ENCODE measurements at regions not wholly inside any gene's neighbourhood (a gene's known extent, or its start where the extent isn't known, plus 50 kb on each side); places are given as distances from the start of the nearest gene placed in this dataset.

DNA sequence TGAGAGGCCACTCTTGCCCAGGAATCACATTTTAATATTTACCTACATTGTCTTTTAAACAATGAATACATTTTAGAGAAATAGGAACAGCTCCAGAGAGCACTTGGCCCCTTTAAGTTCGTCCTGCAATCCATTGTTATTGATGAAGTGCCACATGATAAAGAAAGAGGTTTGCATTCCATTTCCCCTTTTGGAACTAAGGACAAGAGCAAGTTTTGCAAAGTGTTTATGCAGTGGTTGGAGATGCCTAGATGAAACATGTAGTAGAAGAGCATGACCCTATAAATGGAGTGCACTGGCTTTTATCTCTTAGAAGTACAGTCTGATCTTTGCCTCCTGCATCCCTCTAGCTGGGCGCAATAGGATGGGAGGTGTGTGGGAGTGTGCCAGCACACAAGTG is 118.7 kb upstream of the CNTNAP5 start:
- Mint-ChIP-seq H3K27me3 (ENCODE audit: insufficient read depth, low read depth, poor library complexity) (no peaks in the 10 kb centered on the region), H3K4me3 (no peak overlapping the region), H3K27ac (no peak overlapping the region), H3K36me3 (ENCODE audit: low read depth) (peaks cover 3% of the 10 kb centered on the region; the same call in 2 of the 3 replicates), H3K9me3 (peaks cover 5% of the 10 kb centered on the region; the same call in 2 of the 3 replicates), H3K4me1 (peaks cover 27% of the 10 kb centered on the region)
- H3K4me1 ChIP-seq (ENCODE audit: insufficient read depth): peaks cover 28% of the 10 kb centered on the region
- peak overlapping the region; percentile 68 for H3K4me2 ChIP-seq
- H3K36me3 ChIP-seq (ENCODE audit: insufficient read depth): no peaks in the 10 kb centered on the region
- H2AFZ ChIP-seq: no peak overlapping the region
- TF ChIP-seq, protein P1, sequence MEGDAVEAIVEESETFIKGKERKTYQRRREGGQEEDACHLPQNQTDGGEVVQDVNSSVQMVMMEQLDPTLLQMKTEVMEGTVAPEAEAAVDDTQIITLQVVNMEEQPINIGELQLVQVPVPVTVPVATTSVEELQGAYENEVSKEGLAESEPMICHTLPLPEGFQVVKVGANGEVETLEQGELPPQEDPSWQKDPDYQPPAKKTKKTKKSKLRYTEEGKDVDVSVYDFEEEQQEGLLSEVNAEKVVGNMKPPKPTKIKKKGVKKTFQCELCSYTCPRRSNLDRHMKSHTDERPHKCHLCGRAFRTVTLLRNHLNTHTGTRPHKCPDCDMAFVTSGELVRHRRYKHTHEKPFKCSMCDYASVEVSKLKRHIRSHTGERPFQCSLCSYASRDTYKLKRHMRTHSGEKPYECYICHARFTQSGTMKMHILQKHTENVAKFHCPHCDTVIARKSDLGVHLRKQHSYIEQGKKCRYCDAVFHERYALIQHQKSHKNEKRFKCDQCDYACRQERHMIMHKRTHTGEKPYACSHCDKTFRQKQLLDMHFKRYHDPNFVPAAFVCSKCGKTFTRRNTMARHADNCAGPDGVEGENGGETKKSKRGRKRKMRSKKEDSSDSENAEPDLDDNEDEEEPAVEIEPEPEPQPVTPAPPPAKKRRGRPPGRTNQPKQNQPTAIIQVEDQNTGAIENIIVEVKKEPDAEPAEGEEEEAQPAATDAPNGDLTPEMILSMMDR (conservative IDR thresholded peaks at IDR 0.05; ENCODE audit: low read depth in 2 of 2): no peak
- TF ChIP-seq, protein P2, sequence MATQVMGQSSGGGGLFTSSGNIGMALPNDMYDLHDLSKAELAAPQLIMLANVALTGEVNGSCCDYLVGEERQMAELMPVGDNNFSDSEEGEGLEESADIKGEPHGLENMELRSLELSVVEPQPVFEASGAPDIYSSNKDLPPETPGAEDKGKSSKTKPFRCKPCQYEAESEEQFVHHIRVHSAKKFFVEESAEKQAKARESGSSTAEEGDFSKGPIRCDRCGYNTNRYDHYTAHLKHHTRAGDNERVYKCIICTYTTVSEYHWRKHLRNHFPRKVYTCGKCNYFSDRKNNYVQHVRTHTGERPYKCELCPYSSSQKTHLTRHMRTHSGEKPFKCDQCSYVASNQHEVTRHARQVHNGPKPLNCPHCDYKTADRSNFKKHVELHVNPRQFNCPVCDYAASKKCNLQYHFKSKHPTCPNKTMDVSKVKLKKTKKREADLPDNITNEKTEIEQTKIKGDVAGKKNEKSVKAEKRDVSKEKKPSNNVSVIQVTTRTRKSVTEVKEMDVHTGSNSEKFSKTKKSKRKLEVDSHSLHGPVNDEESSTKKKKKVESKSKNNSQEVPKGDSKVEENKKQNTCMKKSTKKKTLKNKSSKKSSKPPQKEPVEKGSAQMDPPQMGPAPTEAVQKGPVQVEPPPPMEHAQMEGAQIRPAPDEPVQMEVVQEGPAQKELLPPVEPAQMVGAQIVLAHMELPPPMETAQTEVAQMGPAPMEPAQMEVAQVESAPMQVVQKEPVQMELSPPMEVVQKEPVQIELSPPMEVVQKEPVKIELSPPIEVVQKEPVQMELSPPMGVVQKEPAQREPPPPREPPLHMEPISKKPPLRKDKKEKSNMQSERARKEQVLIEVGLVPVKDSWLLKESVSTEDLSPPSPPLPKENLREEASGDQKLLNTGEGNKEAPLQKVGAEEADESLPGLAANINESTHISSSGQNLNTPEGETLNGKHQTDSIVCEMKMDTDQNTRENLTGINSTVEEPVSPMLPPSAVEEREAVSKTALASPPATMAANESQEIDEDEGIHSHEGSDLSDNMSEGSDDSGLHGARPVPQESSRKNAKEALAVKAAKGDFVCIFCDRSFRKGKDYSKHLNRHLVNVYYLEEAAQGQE (IDR thresholded peaks at IDR 0.05; ENCODE audit: unreplicated experiment): no peak
- TF ChIP-seq ZNF331 (CRISPR knock-in tag; IDR thresholded peaks at IDR 0.05; ENCODE audit: low read depth): no peak
- TF ChIP-seq STAT1 (IDR thresholded peaks at IDR 0.05; ENCODE audit: unreplicated experiment): no peak
- TF ChIP-seq POLR2AphosphoS5 (IDR thresholded peaks at IDR 0.05; ENCODE audit: low read depth): no peak
- no peak for TF ChIP-seq JUNB (IDR thresholded peaks at IDR 0.05; ENCODE audit: unreplicated experiment)
- TF ChIP-seq ZNF114 (CRISPR knock-in tag; IDR thresholded peaks at IDR 0.05): no peak
- TF ChIP-seq, protein P3, sequence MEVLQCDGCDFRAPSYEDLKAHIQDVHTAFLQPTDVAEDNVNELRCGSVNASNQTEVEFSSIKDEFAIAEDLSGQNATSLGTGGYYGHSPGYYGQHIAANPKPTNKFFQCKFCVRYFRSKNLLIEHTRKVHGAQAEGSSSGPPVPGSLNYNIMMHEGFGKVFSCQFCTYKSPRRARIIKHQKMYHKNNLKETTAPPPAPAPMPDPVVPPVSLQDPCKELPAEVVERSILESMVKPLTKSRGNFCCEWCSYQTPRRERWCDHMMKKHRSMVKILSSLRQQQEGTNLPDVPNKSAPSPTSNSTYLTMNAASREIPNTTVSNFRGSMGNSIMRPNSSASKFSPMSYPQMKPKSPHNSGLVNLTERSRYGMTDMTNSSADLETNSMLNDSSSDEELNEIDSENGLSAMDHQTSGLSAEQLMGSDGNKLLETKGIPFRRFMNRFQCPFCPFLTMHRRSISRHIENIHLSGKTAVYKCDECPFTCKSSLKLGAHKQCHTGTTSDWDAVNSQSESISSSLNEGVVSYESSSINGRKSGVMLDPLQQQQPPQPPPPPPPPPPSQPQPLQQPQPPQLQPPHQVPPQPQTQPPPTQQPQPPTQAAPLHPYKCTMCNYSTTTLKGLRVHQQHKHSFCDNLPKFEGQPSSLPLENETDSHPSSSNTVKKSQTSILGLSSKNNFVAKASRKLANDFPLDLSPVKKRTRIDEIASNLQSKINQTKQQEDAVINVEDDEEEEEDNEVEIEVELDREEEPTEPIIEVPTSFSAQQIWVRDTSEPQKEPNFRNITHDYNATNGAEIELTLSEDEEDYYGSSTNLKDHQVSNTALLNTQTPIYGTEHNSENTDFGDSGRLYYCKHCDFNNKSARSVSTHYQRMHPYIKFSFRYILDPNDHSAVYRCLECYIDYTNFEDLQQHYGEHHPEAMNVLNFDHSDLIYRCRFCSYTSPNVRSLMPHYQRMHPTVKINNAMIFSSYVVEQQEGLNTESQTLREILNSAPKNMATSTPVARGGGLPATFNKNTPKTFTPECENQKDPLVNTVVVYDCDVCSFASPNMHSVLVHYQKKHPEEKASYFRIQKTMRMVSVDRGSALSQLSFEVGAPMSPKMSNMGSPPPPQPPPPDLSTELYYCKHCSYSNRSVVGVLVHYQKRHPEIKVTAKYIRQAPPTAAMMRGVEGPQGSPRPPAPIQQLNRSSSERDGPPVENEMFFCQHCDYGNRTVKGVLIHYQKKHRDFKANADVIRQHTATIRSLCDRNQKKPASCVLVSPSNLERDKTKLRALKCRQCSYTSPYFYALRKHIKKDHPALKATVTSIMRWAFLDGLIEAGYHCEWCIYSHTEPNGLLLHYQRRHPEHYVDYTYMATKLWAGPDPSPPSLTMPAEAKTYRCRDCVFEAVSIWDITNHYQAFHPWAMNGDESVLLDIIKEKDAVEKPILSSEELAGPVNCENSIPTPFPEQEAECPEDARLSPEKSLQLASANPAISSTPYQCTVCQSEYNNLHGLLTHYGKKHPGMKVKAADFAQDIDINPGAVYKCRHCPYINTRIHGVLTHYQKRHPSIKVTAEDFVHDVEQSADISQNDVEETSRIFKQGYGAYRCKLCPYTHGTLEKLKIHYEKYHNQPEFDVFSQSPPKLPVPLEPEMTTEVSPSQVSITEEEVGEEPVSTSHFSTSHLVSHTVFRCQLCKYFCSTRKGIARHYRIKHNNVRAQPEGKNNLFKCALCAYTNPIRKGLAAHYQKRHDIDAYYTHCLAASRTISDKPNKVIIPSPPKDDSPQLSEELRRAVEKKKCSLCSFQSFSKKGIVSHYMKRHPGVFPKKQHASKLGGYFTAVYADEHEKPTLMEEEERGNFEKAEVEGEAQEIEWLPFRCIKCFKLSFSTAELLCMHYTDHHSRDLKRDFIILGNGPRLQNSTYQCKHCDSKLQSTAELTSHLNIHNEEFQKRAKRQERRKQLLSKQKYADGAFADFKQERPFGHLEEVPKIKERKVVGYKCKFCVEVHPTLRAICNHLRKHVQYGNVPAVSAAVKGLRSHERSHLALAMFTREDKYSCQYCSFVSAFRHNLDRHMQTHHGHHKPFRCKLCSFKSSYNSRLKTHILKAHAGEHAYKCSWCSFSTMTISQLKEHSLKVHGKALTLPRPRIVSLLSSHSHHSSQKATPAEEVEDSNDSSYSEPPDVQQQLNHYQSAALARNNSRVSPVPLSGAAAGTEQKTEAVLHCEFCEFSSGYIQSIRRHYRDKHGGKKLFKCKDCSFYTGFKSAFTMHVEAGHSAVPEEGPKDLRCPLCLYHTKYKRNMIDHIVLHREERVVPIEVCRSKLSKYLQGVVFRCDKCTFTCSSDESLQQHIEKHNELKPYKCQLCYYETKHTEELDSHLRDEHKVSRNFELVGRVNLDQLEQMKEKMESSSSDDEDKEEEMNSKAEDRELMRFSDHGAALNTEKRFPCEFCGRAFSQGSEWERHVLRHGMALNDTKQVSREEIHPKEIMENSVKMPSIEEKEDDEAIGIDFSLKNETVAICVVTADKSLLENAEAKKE (CRISPR knock-in tag; IDR thresholded peaks at IDR 0.05): no peak
- TF ChIP-seq EZH2 (IDR thresholded peaks at IDR 0.05; ENCODE audit: low read depth, unreplicated experiment): no peak
- TF ChIP-seq CREB1 (CRISPR knock-in tag; IDR thresholded peaks at IDR 0.05; ENCODE audit: low read depth): no peak
- no peak for TF ChIP-seq NANOG (IDR thresholded peaks at IDR 0.05; ENCODE audit: borderline replicate concordance)
- TF ChIP-seq EZH2phosphoT487 (IDR thresholded peaks at IDR 0.05; ENCODE audit: unreplicated experiment): no peak
- H3K27ac ChIP-seq (ENCODE audit: low read depth): no peak overlapping the region
- peak overlapping the region; percentile 5; the same call in 1 of the 2 replicates for H3K4me3 ChIP-seq
- no peaks in the 10 kb centered on the region for H3K27me3 ChIP-seq (ENCODE audit: insufficient read depth)
- H4K20me1 ChIP-seq (replicated peaks; ENCODE audit: insufficient read depth): no peaks in the 10 kb centered on the region
- ATAC-seq (no peak), DNase-seq (ENCODE audit: low spot score) (peak; percentile 26)
- H3K9me2 ChIP-seq (ENCODE audit: insufficient read depth): no peaks in the 10 kb centered on the region
- no peaks in the 10 kb centered on the region for H3F3A ChIP-seq (replicated peaks; ENCODE audit: low read depth)
- no peaks in the 10 kb centered on the region for H3K79me2 ChIP-seq (replicated peaks; ENCODE audit: insufficient read depth)

Measured in GM23338 (cell line).